MCF 10A (cell line): ENCODE measurements at regions not wholly inside any gene's neighbourhood (a gene's known extent, or its start where the extent isn't known, plus 50 kb on each side); places are given as distances from the start of the nearest gene placed in this dataset.

Source experiments
- BruUV-seq: library from RNA; stranded (reverse); fragments of 400-500 nt; replicated peaks from 2 replicates; lab custom pipeline; 2021; lab: Mats Ljungman, UMichigan
- CTCF ChIA-PET: fragments of 300-600 bp; sonication (Branson Sonifier 250); formaldehyde crosslinking; extraction: SDS; loops from one replicate; lab custom pipeline; 2021; ENCODE audit warnings: antibody characterized with exemption, inconsistent platforms; lab: Yijun Ruan, JAX
- POLR2A ChIA-PET: fragments of 300-600, 350-650 bp; sonication (Branson Sonifier 250); formaldehyde crosslinking; extraction: SDS; loops from one replicate; lab custom pipeline; 2020; ENCODE audit warnings: antibody characterized with exemption, inconsistent platforms; lab: Yijun Ruan, JAX
- DNase-seq: peaks from one replicate; pipeline ENCODE4 v3.0.0-alpha.2; 2018; ENCODE audit not compliant: unreplicated experiment
- H3K27ac Mint-ChIP-seq: one replicate; pipeline ENCODE4 v1.8.0; 2022; ENCODE audit warnings: mild to moderate bottlenecking, low read depth, mixed read lengths; ENCODE audit not compliant: unreplicated experiment
- H3K27me3 Mint-ChIP-seq: one replicate; pipeline ENCODE4 v1.8.0; 2022; ENCODE audit warnings: mixed read lengths; ENCODE audit not compliant: insufficient read depth, unreplicated experiment
- H3K36me3 Mint-ChIP-seq: one replicate; pipeline ENCODE4 v1.8.0; 2022; ENCODE audit warnings: mild to moderate bottlenecking, moderate library complexity, mixed read lengths; ENCODE audit not compliant: insufficient read depth, unreplicated experiment
- H3K4me1 Mint-ChIP-seq: one replicate; pipeline ENCODE4 v1.8.0; 2022; ENCODE audit warnings: mixed read lengths; ENCODE audit not compliant: insufficient read depth, unreplicated experiment
- H3K4me3 Mint-ChIP-seq: one replicate; pipeline ENCODE4 v1.8.0; 2022; ENCODE audit warnings: mild to moderate bottlenecking, moderate library complexity, mixed read lengths; ENCODE audit not compliant: unreplicated experiment
- H3K9me3 Mint-ChIP-seq: one replicate; pipeline ENCODE4 v1.8.0; 2022; ENCODE audit warnings: mixed read lengths; ENCODE audit not compliant: unreplicated experiment
- intact Hi-C: fragments of 100-400 bp; cut with micrococcal nuclease; formaldehyde crosslinking; loops from 2 replicates; pipeline ENCODE4 v1.14.1; 2022
- TF ChIP-seq, protein P1 (sequence below): fragments of 200-600 bp; IDR thresholded peaks from one replicate; pipeline ENCODE4 v1.8.0; 2022; ENCODE audit warnings: antibody characterized with exemption, mild to moderate bottlenecking; ENCODE audit not compliant: unreplicated experiment

DNA sequence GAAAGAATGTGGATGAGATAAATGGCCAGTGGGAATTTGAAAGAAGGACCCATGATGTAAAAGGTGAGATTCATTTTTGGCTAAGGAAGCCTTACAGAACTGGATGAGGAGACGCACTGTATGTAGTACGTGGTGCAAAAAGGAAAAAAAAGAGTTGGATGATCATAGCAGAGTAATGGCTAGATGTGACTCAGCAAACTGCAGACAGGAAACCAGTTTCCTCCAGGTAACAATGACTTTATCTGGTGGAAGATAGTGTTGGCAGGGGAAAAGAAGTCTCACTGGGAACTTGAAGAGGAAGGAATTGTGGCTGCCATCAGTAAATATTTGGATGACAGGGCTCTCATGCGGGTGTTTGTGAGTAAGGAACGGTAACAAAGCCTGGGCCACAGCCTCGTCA lies 243.2 kb downstream of the CPE start:
- no peak overlapping the region for H3K4me3 Mint-ChIP-seq
- ChIA-PET CTCF (no interaction called here), POLR2A (no interaction called here)
- H3K4me1 Mint-ChIP-seq = peaks cover 17% of the 10 kb centered on the region
- H3K36me3 Mint-ChIP-seq = no peaks in the 10 kb centered on the region
- peaks cover 17% of the 10 kb centered on the region for H3K9me3 Mint-ChIP-seq
- TF ChIP-seq, protein P1, sequence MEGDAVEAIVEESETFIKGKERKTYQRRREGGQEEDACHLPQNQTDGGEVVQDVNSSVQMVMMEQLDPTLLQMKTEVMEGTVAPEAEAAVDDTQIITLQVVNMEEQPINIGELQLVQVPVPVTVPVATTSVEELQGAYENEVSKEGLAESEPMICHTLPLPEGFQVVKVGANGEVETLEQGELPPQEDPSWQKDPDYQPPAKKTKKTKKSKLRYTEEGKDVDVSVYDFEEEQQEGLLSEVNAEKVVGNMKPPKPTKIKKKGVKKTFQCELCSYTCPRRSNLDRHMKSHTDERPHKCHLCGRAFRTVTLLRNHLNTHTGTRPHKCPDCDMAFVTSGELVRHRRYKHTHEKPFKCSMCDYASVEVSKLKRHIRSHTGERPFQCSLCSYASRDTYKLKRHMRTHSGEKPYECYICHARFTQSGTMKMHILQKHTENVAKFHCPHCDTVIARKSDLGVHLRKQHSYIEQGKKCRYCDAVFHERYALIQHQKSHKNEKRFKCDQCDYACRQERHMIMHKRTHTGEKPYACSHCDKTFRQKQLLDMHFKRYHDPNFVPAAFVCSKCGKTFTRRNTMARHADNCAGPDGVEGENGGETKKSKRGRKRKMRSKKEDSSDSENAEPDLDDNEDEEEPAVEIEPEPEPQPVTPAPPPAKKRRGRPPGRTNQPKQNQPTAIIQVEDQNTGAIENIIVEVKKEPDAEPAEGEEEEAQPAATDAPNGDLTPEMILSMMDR = no peak
- no peaks in the 10 kb centered on the region for H3K27me3 Mint-ChIP-seq
- peak; percentile 21 for DNase-seq
- intact Hi-C loops = no loop called here
- no TSS peak for BruUV-seq
- H3K27ac Mint-ChIP-seq = no peak overlapping the region

DNA sequence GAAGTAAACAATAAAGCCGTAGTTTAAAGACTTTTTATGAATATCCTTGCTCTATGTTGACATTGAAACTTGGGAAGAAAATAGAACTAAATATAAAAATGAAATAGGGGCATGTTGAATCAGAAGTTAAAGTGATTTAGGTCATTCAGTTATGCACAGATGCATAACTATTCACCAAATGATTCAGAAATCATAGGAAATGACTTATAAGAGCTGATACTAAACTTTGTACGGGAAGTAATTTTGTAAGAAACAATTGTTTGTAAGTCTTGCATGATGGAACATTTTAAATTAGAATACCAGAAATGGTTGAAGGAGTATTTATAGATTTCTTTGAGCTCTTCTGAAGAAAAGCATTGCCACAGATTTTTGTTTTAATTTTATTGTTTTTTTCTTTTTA lies 246.5 kb downstream of the CPE start:
- Mint-ChIP-seq H3K9me3 (peaks cover 8% of the 10 kb centered on the region), H3K27me3 (no peaks in the 10 kb centered on the region), H3K27ac (no peak overlapping the region), H3K4me1 (peaks cover 17% of the 10 kb centered on the region), H3K36me3 (no peaks in the 10 kb centered on the region), H3K4me3 (no peak overlapping the region)
- POLR2A ChIA-PET = interaction anchor here (1.0 to 1.5 kb wide), 2 partner anchors 13 to 45 kb away, joined by 4 to 5 read pairs; no protein-coding TSS in a partner anchor
- CTCF ChIA-PET = no interaction called here
- TF ChIP-seq, protein P1 = no peak
- no peak for DNase-seq
- intact Hi-C loops = no loop called here
- BruUV-seq = no TSS peak

DNA sequence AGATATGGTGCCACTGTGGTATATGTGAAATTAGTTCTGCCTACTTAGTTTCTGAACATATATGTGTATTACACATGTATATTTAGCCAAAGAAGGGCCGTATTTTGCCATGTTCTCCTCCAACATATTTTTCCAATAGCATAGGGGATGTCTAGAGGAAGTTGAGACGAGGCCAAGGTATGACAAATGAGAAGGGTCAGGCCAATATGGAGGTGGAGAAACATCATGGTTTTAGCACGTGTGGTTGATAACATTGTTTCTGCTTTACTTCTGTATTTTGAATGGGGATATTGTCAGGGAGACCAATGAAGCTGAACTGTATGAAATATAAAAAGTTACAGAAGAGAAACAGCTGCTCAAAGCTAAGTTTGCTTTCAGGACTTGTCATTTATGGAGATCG lies 246.7 kb upstream of the TLL1 start:
- TF ChIP-seq, protein P1 = no peak
- no peak for DNase-seq
- H3K27ac Mint-ChIP-seq = no peak overlapping the region
- POLR2A ChIA-PET = interaction anchor here (1.0 kb wide), 1 partner anchor 14 kb away, joined by 4 read pairs; no protein-coding TSS in a partner anchor
- H3K27me3 Mint-ChIP-seq = no peaks in the 10 kb centered on the region
- no peak overlapping the region for H3K4me3 Mint-ChIP-seq
- peaks cover 26% of the 10 kb centered on the region for H3K4me1 Mint-ChIP-seq
- CTCF ChIA-PET = interaction anchor here (0.6 kb wide), 1 partner anchor 385 kb away, joined by 4 read pairs; no protein-coding TSS in a partner anchor
- BruUV-seq = no TSS peak
- H3K9me3 Mint-ChIP-seq = peaks cover 8% of the 10 kb centered on the region
- H3K36me3 Mint-ChIP-seq = no peaks in the 10 kb centered on the region
- intact Hi-C loops = no loop called here

DNA sequence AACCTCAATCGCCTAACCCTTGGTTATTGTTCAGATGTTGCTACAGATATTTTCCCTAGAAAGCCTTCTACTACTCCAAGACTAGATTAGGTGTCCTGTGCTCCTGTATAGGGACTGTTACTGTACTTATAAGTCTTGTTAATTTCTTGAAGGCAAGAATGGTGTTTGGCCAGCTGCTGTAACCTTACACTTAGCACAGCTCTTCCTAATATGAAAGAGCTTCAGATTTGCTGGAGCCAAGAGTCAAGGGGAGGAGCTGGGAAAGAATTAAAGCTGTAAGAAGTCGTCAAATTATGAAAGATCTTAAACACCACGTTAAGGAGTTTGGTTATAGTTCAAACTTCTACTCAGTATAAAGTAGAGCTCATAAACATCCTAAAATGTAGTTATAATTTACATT lies 245.9 kb upstream of the TLL1 start:
- Mint-ChIP-seq H3K4me1 (peaks cover 24% of the 10 kb centered on the region), H3K27me3 (no peaks in the 10 kb centered on the region), H3K27ac (no peak overlapping the region), H3K9me3 (peaks cover 8% of the 10 kb centered on the region), H3K36me3 (no peaks in the 10 kb centered on the region), H3K4me3 (no peak overlapping the region)
- no peak for DNase-seq
- intact Hi-C loops = no loop called here
- ChIA-PET CTCF (interaction anchor here (1.1 kb wide), 1 partner anchor 14 kb away, joined by 8 read pairs; no protein-coding TSS in a partner anchor), POLR2A (no interaction called here)
- TF ChIP-seq, protein P1 = no peak
- BruUV-seq = no TSS peak
